ENCODE measurements at regions not wholly inside any gene's neighbourhood (a gene's known extent, or its start where the extent isn't known, plus 50 kb on each side); places are given as distances from the start of the nearest gene placed in this dataset.

DNA sequence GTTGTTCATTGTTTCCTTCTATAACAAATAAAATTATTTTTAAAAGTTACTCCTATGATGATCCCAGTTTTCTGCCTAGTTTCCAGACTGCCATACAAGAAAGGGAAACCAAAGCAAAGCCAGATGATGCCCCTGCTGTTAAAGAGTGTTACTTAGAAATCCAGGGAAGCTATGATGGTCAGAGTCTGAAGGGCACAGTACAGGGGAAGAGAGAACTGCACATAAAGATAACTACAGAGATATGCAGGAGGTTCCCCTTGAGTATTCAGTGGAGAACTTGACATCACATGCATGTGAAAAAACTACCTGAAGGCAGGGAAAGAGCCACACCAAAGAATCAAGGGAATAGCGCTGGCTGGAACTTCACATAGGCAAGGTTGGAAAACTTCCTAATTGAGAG, 494.2 kb upstream of the FSTL5 start:
- Histone ChIP-seq H3K27me3 (no peaks in the 10 kb centered on the region), H3K4me3 (no peak overlapping the region), H3K4me1 (no peaks in the 10 kb centered on the region), H3K9me3 (no peaks in the 10 kb centered on the region), H3K27ac (no peak overlapping the region), H3K36me3 (no peaks in the 10 kb centered on the region)
- intact Hi-C loops (cut with DNase I) = no loop called here
- TF ChIP-seq POLR2AphosphoS5 (IDR thresholded peaks at IDR 0.05) (no peak), EP300 (IDR thresholded peaks at IDR 0.05) (no peak), POLR2A (IDR thresholded peaks at IDR 0.05) (no peak)
- TF ChIP-seq, protein P1, sequence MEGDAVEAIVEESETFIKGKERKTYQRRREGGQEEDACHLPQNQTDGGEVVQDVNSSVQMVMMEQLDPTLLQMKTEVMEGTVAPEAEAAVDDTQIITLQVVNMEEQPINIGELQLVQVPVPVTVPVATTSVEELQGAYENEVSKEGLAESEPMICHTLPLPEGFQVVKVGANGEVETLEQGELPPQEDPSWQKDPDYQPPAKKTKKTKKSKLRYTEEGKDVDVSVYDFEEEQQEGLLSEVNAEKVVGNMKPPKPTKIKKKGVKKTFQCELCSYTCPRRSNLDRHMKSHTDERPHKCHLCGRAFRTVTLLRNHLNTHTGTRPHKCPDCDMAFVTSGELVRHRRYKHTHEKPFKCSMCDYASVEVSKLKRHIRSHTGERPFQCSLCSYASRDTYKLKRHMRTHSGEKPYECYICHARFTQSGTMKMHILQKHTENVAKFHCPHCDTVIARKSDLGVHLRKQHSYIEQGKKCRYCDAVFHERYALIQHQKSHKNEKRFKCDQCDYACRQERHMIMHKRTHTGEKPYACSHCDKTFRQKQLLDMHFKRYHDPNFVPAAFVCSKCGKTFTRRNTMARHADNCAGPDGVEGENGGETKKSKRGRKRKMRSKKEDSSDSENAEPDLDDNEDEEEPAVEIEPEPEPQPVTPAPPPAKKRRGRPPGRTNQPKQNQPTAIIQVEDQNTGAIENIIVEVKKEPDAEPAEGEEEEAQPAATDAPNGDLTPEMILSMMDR (IDR thresholded peaks at IDR 0.05) = no peak
- no peak for DNase-seq
- 92 to 99% methylated on average over 1 of the region's 1 CpG for WGBS, 2 donors

GRCh38 chr4:162650166-162650565, 486.4 kb upstream of the FSTL5 start:
- Histone ChIP-seq H3K9me3 (no peaks in the 10 kb centered on the region), H3K4me3 (no peak overlapping the region), H3K27ac (no peak overlapping the region), H3K4me1 (no peaks in the 10 kb centered on the region), H3K27me3 (no peaks in the 10 kb centered on the region), H3K36me3 (no peaks in the 10 kb centered on the region)
- intact Hi-C loops (cut with DNase I) = no loop called here
- 77 to 82% methylated on average over 1 of the region's 1 CpG for WGBS, 2 donors
- DNase-seq = no peak
- TF ChIP-seq POLR2AphosphoS5 (IDR thresholded peaks at IDR 0.05) = no peak
- no peak for TF ChIP-seq EP300 (IDR thresholded peaks at IDR 0.05)

DNA sequence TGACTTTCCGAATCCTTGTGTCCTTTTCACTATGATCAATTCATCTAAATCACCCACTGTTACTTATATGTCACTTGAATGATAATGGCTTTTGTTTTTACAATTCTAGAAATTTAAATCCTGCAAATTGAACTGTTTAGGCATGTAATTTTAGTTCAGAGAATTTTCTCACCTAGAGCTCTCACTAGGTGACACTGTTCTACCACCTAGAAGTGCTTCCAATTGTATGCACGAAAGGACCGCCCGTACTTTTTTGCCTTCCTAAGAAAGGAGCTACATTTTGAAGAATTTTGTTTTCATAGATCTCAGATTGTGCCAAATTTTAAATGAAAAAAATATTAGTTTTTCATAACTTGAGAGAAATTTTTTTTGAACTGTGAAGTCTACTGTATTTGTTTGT, 481.6 kb upstream of the FSTL5 start:
- H3K9me3 ChIP-seq = no peaks in the 10 kb centered on the region
- H3K27me3 ChIP-seq = no peaks in the 10 kb centered on the region
- intact Hi-C loops (cut with DNase I) = no loop called here
- H3K36me3 ChIP-seq = no peaks in the 10 kb centered on the region
- WGBS, 2 donors = 25 to 51% methylated on average over 4 of the region's 4 CpGs
- H3K4me1 ChIP-seq = no peaks in the 10 kb centered on the region
- DNase-seq = no peak
- no peak overlapping the region for H3K27ac ChIP-seq
- no peak for TF ChIP-seq EP300 (IDR thresholded peaks at IDR 0.05)
- TF ChIP-seq, protein P1 (IDR thresholded peaks at IDR 0.05) = no peak
- TF ChIP-seq POLR2A (IDR thresholded peaks at IDR 0.05) = no peak
- TF ChIP-seq POLR2AphosphoS5 (IDR thresholded peaks at IDR 0.05) = no peak
- no peak overlapping the region for H3K4me3 ChIP-seq

DNA sequence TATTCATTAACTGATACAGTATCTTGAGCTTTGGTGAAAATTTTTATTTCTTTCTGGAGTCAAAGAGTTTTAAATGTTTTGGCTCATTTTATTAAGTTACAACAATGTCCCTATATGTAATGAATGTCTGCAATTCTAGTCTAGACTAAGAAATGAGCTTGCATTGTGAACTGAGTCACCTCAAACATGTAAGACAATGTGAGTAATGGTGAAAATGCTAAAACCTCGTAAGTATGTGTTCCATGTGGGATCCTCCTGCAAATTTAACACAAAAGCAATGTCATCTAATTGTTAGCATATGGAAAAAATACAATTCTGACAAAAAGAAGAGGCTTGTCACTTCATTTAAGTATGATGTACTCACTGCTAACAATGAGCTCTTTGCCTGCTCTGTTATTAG, 480.5 kb upstream of the FSTL5 start:
- TF ChIP-seq, protein P1 (IDR thresholded peaks at IDR 0.05) = no peak
- TF ChIP-seq POLR2A (IDR thresholded peaks at IDR 0.05) (no peak), EP300 (IDR thresholded peaks at IDR 0.05) (no peak), POLR2AphosphoS5 (IDR thresholded peaks at IDR 0.05) (no peak)
- H3K9me3 ChIP-seq = no peaks in the 10 kb centered on the region
- no peaks in the 10 kb centered on the region for H3K36me3 ChIP-seq
- WGBS, 2 donors = 47 to 62% methylated on average over 1 of the region's 1 CpG
- intact Hi-C loops (cut with DNase I) = no loop called here
- no peaks in the 10 kb centered on the region for H3K4me1 ChIP-seq
- no peaks in the 10 kb centered on the region for H3K27me3 ChIP-seq
- DNase-seq = no peak
- H3K4me3 ChIP-seq = no peak overlapping the region
- H3K27ac ChIP-seq = no peak overlapping the region

DNA sequence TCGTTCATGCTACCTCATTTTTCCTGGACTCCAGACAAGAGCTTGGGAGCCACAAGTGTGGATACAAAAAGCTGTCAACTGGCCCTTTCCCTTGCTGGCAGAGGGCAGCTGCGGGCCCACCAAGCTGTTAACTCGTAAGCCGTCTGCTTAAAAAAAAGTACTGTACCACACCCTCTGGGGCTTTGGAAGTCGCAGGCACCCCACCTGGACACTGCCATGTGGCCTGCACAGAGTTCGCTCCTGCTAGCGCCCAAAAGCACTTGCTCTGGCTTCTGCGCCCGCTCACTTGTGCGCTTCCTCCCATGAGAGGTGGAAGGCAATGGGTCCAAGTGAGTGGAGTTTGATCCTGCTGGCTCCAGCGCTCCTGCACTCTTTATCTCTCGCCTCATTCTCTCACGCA, 476.4 kb upstream of the FSTL5 start:
- intact Hi-C loops (cut with DNase I) = no loop called here
- Histone ChIP-seq H3K27me3 (no peaks in the 10 kb centered on the region), H3K36me3 (no peaks in the 10 kb centered on the region), H3K9me3 (no peaks in the 10 kb centered on the region), H3K27ac (no peak overlapping the region), H3K4me1 (no peaks in the 10 kb centered on the region), H3K4me3 (no peak overlapping the region)
- WGBS, 2 donors = 89 to 92% methylated on average over 13 of the region's 13 CpGs
- TF ChIP-seq, protein P1 (IDR thresholded peaks at IDR 0.05) = no peak
- TF ChIP-seq POLR2A (IDR thresholded peaks at IDR 0.05) = no peak
- no peak for TF ChIP-seq POLR2AphosphoS5 (IDR thresholded peaks at IDR 0.05)
- no peak for TF ChIP-seq EP300 (IDR thresholded peaks at IDR 0.05)
- no peak for DNase-seq
